ENCODE measurements at regions not wholly inside any gene's neighbourhood (a gene's known extent, or its start where the extent isn't known, plus 50 kb on each side); places are given as distances from the start of the nearest gene placed in this dataset.
"Not testable (repeated sequence)": the region's sequence is repeated elsewhere in the genome, so short reads cannot be mapped to it uniquely, and the experiment has no call there.

DNA sequence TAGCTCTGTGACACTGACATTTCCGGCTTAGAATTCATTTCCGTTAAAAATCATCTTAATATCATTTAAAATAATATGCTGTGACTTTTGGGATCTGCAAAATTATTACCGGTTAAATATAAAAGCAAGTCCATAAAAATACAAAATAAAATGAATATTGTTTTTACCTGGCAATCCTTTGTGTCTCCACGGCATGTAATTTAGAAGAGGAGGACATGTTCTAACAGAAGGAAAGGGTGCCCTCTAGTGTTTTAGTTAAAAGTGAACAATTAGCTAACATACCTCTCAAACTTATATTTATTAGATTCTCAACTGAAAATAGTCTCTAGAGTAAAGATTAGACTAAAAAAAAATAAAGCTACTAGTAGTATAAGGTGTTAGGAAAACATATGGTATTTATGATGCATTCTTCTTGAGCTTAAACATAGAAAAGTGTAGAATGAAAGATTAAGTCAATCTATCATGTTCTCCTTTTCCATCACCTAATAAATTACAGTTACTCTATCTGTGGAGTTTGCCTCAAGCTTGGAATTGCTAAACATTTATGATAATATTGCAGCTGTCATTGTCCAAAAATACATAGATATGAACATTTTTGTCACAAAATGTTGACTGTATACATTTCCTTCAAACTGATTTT lies 676.7 kb upstream of the SPRY2 start:
- H3K36me3 Mint-ChIP-seq (ENCODE audit: low read depth) = no peaks in the 10 kb centered on the region
- H3K4me1 Mint-ChIP-seq (ENCODE audit: low read depth) = no peaks in the 10 kb centered on the region
- intact Hi-C loops (cut with micrococcal nuclease) = loop anchor here (1.0 to 10.0 kb wide), 4 partner anchors 38 to 1338 kb away; partner anchors contain the start of gene SPRY2
- H3K9me3 Mint-ChIP-seq = peaks cover 13% of the 10 kb centered on the region
- H3K27me3 Mint-ChIP-seq = no peaks in the 10 kb centered on the region
- H3K27ac Mint-ChIP-seq = no peak overlapping the region
- H3K4me3 Mint-ChIP-seq = no peak overlapping the region

DNA sequence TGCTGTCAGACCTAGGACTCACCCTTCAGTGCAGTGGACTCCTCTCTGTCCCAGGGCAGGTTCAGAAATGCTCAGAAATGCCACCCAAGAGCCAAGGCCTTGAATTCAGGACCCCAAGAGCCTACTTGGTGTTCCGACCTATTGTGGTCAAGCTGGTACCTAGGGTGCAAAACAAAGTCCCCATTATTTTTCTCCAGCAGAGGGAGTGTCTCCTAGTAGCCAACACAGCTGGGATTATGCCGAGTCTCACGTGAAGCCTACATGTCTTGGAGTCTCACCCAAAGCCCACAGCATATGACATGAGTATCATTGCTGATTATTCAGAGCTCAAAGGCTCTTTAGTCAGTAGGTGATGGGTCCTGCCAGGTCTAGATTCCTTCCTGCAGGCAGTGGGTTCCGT lies 671.1 kb upstream of the SPRY2 start:
- intact Hi-C loops (cut with micrococcal nuclease) = loop anchor here (10.0 kb wide), 2 partner anchors 667 to 1237 kb away; partner anchors contain the start of gene SPRY2
- H3K4me3 Mint-ChIP-seq = no peak overlapping the region

DNA sequence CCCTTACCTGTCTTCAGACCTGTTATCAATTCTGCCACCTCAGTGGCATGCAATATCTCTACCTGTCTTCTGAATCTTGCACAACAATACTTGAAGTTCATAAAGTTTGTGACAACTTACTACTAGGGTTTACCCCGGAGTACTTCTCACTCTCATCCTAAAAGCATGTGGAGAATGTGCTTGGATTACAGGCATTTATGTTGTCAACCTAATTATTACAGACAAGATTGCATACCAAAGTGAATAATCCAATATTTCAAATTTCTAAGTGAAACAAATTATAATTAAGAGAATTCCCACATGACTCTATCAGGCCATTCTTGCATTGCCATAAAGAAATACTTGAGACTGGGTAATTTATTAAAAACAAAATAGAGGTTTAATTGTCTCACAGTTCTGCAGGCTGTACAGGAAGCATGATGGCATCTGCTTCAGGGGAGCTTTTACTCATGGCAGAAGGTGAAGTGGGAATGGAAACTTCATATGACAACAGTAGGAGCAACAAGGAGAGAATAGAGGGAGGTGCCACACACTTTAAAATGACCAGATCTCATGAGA lies 661.0 kb upstream of the SPRY2 start:
- H3K27ac Mint-ChIP-seq = no peak overlapping the region
- intact Hi-C loops (cut with micrococcal nuclease) = no loop called here
- H3K36me3 Mint-ChIP-seq (ENCODE audit: low read depth) = no peaks in the 10 kb centered on the region
- H3K27me3 Mint-ChIP-seq = no peaks in the 10 kb centered on the region
- no peak overlapping the region for H3K4me3 Mint-ChIP-seq
- H3K9me3 Mint-ChIP-seq = peaks cover 29% of the 10 kb centered on the region
- H3K4me1 Mint-ChIP-seq (ENCODE audit: low read depth) = no peaks in the 10 kb centered on the region

More for the DNA sequence above, 671.1 kb upstream of the SPRY2 start:
- peaks cover 23% of the 10 kb centered on the region for H3K9me3 Mint-ChIP-seq
- H3K4me1 Mint-ChIP-seq (ENCODE audit: low read depth) = no peaks in the 10 kb centered on the region
- H3K27me3 Mint-ChIP-seq = no peaks in the 10 kb centered on the region
- no peaks in the 10 kb centered on the region for H3K36me3 Mint-ChIP-seq (ENCODE audit: low read depth)
- H3K27ac Mint-ChIP-seq = no peak overlapping the region

DNA sequence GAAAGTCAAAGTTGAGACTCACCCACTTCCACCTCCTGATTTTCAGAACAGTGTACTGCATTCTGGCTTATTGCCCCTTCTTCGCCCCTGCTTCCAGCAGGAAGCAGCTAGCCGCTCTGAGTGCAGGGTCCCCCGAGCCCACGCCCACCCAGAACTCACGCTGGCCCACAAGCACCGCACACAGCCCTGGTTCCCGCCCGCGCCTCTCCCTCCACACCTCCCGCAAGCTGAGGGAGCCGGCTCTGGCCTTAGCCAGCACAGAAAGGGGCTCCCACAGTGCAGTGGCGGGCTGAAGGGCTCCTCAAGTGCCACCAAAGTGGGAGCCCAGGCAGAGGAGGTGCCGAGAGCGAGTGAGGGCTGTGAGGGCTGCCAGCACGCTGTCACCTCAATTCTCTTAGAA lies 657.7 kb upstream of the SPRY2 start:
- intact Hi-C loops (cut with micrococcal nuclease); H3K27ac Mint-ChIP-seq; H3K36me3 Mint-ChIP-seq (ENCODE audit: low read depth); H3K4me1 Mint-ChIP-seq (ENCODE audit: low read depth); H3K27me3 Mint-ChIP-seq; H3K4me3 Mint-ChIP-seq: not testable (repeated sequence)
- peaks cover 29% of the 10 kb centered on the region for H3K9me3 Mint-ChIP-seq

DNA sequence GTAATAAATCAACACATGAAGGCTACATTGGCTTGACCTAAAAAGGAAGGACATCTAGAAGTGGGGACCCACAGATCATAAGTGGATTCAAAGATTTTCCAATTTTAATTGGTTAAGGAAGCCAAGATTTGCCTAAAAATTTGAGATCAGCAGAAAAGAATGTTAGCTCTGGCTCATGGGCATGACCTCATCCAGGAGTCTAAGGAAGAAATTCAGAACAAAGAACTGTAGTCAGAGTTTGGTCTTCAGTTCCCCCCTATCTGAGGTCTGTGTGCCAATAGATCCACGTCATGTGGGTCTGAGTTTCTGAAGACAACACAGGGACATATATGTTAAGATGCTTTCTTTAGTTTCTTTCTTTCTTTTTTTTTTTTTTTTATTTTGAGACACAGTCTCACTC lies 648.8 kb upstream of the SPRY2 start:
- intact Hi-C loops (cut with micrococcal nuclease) = no loop called here
- H3K4me1 Mint-ChIP-seq (ENCODE audit: low read depth) = peaks cover 6% of the 10 kb centered on the region
- H3K27ac Mint-ChIP-seq = no peak overlapping the region
- no peaks in the 10 kb centered on the region for H3K36me3 Mint-ChIP-seq (ENCODE audit: low read depth)
- H3K9me3 Mint-ChIP-seq = peaks cover 48% of the 10 kb centered on the region
- H3K4me3 Mint-ChIP-seq = no peak overlapping the region
- H3K27me3 Mint-ChIP-seq = peaks cover 3% of the 10 kb centered on the region

DNA sequence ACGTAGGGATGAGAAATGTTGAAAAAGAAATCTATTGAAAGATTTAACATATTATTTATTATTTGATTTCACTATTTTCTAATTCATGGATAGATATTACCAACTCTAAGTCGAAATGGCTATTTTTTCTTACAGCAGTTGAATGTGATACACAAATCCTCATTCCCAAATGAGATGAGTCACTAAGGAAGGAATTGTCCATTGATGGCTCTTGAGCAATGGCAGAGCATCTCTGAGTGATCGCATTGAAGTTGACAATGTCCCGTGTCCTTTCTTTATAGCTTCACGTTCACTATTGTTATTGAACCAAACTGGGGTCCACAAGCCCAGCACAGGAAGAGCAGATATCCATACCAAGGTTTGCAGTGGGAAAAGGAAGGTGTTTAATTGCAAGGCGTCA lies 648.3 kb upstream of the SPRY2 start:
- Mint-ChIP-seq H3K9me3 (peaks cover 50% of the 10 kb centered on the region), H3K4me3 (no peak overlapping the region), H3K4me1 (ENCODE audit: low read depth) (peaks cover 6% of the 10 kb centered on the region), H3K27ac (no peak overlapping the region), H3K27me3 (peaks cover 3% of the 10 kb centered on the region), H3K36me3 (ENCODE audit: low read depth) (no peaks in the 10 kb centered on the region)
- intact Hi-C loops (cut with micrococcal nuclease) = no loop called here

DNA sequence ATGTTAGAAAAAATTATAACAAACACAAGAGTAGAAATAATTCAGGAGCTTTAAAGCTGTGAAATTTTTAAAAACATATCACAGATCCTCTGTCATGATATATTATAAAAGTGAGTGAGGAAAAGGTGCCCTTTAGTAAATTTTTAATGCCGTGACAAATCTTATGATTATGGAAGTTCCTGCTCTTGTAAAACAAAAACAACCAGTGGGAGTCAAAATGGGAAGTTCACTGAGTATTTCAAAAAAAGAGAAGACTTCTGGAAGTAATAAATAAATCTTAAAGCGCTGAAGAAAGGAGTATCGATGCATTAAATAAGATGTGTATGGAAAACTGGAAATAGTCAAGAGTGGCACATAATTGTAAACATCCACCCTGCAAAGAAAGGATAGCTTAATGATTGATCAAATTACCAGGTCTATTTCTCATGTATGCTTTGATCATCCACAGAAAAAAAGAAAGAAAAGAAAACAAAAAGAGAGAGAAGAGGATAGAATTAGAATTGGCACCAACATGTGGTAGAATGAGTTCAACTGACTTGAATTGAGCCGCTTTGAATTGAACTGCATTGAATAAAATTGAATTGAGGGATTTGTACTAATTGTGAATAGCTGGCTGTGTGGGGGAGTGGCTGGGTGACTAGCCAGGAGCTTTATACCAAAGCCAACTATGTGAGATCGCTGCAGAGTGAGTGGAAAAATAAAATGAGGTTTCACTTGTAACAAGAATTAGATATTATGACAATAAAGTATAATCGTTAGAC lies 647.6 kb upstream of the SPRY2 start:
- peaks cover 6% of the 10 kb centered on the region for H3K4me1 Mint-ChIP-seq (ENCODE audit: low read depth)
- H3K36me3 Mint-ChIP-seq (ENCODE audit: low read depth) = no peaks in the 10 kb centered on the region
- H3K27ac Mint-ChIP-seq = no peak overlapping the region

DNA sequence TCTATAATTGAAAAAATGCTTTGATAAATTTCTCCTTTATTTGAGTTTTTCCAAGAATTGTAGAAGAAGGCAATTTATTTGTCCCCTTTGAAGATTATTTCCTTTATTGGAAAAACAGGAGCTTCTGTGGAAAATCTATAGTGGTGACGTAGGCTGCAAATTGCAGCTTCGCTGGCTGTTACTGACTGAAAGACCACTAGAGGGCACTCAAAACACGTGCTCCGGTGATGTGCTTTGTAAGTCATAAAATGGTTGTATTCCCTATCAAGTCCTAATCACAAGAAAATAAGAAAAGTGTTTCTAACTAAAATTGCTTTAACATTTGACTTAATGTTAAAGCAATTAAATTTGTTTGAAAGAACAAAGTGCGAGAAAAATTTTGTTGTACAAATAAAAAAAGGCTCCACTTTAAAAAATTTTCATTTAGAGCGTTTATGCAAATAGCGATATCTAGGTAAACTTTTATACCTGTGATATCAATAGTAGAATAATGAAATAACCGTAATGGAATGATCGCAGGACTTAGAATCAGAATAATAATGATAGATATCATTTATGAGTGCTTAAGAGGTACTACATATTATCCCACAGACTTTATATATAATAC lies 638.2 kb upstream of the SPRY2 start:
- Mint-ChIP-seq H3K4me1 (ENCODE audit: low read depth) (no peaks in the 10 kb centered on the region), H3K27ac (no peak overlapping the region), H3K9me3 (peaks cover 10% of the 10 kb centered on the region), H3K27me3 (no peaks in the 10 kb centered on the region), H3K4me3 (no peak overlapping the region), H3K36me3 (ENCODE audit: low read depth) (no peaks in the 10 kb centered on the region)
- intact Hi-C loops (cut with micrococcal nuclease) = loop anchor here (1.0 kb wide), 1 partner anchor 38 kb away; no protein-coding TSS in a partner anchor

More for the DNA sequence above, 647.6 kb upstream of the SPRY2 start:
- no peak overlapping the region for H3K4me3 Mint-ChIP-seq
- H3K9me3 Mint-ChIP-seq = peaks cover 50% of the 10 kb centered on the region
- intact Hi-C loops (cut with micrococcal nuclease) = no loop called here
- H3K27me3 Mint-ChIP-seq = peaks cover 3% of the 10 kb centered on the region

DNA sequence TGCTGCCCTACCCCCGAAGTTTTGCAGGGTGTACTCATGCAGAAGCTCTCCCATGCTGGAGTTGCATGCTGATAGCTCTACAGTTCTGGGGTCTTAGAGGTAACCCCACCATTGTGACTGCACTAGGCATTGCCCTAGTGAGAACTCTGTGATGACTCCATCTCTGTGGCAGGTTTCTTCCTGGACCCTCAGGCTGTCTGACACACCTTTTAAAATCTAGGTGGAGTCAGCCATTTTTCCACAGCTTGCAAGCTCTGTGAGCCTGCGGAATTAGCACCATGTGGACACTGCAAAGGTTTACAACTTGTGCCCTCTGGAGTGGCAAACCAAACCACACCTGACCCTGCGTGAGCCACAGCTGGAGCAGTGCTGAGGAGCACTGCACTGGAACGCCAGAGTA lies 636.2 kb upstream of the SPRY2 start:
- Mint-ChIP-seq H3K27me3 (no peaks in the 10 kb centered on the region), H3K27ac (no peak overlapping the region), H3K4me1 (ENCODE audit: low read depth) (no peaks in the 10 kb centered on the region), H3K4me3 (no peak overlapping the region), H3K36me3 (ENCODE audit: low read depth) (no peaks in the 10 kb centered on the region), H3K9me3 (peaks cover 10% of the 10 kb centered on the region)
- intact Hi-C loops (cut with micrococcal nuclease) = no loop called here

DNA sequence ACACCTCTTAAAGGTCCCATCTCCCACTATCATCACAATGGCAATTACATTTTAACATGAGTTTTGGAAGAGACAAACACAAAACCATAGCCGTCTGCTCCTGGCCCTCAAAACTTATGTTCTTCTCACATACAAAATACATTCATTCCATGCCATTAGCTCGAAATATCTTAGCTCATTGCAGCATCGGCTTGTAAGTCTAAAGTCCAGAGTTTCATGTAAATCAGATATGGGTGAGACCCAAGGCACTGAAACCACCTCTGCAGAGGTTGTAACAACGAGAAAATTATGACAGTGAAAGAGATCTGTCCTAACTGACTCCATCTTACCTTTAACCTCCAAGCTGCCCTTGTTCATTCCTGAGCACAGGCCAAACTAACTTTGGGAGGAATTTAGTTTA lies 635.0 kb upstream of the SPRY2 start:
- Mint-ChIP-seq H3K4me1 (ENCODE audit: low read depth) (no peaks in the 10 kb centered on the region), H3K4me3 (no peak overlapping the region), H3K36me3 (ENCODE audit: low read depth) (no peaks in the 10 kb centered on the region), H3K27me3 (no peaks in the 10 kb centered on the region), H3K27ac (no peak overlapping the region), H3K9me3 (peaks cover 5% of the 10 kb centered on the region)
- intact Hi-C loops (cut with micrococcal nuclease) = no loop called here

DNA sequence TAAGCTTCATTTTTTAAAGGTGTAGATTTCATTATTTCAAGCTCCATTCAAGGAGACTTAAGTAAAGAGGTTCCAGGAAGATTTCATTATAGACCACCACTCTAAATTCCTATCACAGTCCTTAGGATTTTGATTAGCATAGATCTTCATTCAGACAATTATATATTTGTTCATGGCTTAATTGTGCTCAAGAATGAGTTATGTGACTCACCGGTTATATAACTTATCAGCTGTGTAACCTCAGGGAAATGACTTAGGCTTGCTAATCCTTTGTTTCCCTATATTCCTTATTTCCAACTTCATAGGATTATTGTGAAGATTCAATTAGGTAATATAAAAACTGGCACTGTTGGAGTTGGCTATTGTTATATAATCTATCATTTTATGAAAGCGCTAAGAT lies 632.8 kb upstream of the SPRY2 start:
- Mint-ChIP-seq H3K27me3 (no peaks in the 10 kb centered on the region), H3K4me1 (ENCODE audit: low read depth) (no peaks in the 10 kb centered on the region), H3K27ac (no peak overlapping the region), H3K4me3 (no peak overlapping the region), H3K36me3 (ENCODE audit: low read depth) (no peaks in the 10 kb centered on the region), H3K9me3 (no peaks in the 10 kb centered on the region)
- intact Hi-C loops (cut with micrococcal nuclease) = no loop called here

DNA sequence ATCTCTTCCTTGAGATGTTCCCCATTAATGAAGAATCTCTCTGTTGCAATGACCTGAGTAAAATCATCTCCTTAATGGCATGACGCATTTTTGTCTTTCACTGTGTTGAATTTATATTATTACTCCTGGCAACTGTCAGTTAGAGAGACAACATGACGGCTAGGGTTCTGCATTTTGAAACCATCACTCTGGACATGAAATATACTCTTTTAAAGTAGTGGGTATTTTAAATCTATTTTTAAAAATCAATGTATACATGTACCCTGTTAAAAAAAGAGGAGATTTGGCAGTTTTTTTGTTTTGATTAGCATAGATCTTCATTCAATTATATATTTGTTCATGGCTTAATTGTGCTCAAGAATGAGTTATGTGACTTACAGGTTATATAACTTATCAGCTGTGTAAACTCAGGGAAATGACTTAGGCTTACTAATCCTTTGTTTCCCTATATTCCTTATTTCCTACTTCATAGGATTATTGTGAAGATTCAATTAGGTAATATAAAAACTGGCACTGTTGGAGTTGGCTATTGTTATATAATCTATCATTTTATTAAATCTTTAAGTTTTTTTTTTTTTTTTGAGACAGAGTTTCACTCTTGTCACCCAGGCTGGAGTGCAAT lies 632.0 kb upstream of the SPRY2 start:
- no peaks in the 10 kb centered on the region for H3K9me3 Mint-ChIP-seq
- intact Hi-C loops (cut with micrococcal nuclease) = no loop called here
- H3K36me3 Mint-ChIP-seq (ENCODE audit: low read depth) = no peaks in the 10 kb centered on the region
- no peak overlapping the region for H3K27ac Mint-ChIP-seq
- H3K4me1 Mint-ChIP-seq (ENCODE audit: low read depth) = no peaks in the 10 kb centered on the region
- H3K4me3 Mint-ChIP-seq = no peak overlapping the region
- H3K27me3 Mint-ChIP-seq = no peaks in the 10 kb centered on the region

DNA sequence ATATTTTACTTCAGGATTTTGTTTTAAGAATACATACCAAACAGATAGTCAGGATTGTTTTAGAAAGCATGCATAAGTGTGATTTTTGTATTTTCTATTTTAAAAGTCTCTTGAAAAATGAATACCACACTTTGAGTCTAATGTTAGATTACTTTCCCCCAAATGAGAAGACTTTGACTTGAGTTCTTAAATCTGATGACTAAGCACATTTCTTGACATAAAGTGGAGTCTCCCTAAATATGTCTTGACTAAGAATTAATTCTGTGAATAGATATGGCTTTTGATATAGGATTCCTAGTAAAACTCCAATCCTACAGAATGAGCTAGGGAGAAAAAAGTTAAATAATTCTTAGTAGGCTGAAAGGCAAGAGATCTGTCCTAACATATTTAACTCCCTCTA lies 624.2 kb upstream of the SPRY2 start:
- Mint-ChIP-seq H3K36me3 (ENCODE audit: low read depth) (no peaks in the 10 kb centered on the region), H3K4me1 (ENCODE audit: low read depth) (peaks cover 9% of the 10 kb centered on the region), H3K9me3 (no peaks in the 10 kb centered on the region), H3K27ac (no peak overlapping the region), H3K27me3 (no peaks in the 10 kb centered on the region), H3K4me3 (no peak overlapping the region)
- intact Hi-C loops (cut with micrococcal nuclease) = no loop called here

DNA sequence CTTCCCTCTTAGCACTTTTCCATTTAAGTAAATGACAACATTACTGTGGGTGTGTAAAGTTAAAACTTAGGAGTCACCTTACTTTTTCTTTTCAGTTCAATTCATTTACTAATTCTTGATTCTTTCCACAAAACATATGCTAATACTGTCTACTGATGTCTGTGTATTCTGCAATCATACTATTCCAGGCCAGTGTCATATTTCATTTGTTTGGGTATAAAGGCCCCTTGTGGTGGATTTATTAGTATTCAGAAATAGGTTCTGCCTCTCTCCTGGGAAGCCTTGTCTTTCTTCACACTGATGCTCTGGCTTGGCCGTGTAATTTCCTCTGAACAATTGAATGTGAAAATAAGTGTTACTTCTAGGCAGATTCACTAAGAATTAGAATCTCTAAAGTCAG lies 621.9 kb upstream of the SPRY2 start:
- intact Hi-C loops (cut with micrococcal nuclease) = no loop called here
- H3K27me3 Mint-ChIP-seq = no peaks in the 10 kb centered on the region
- H3K4me1 Mint-ChIP-seq (ENCODE audit: low read depth) = peaks cover 9% of the 10 kb centered on the region
- no peak overlapping the region for H3K4me3 Mint-ChIP-seq
- no peaks in the 10 kb centered on the region for H3K36me3 Mint-ChIP-seq (ENCODE audit: low read depth)
- H3K9me3 Mint-ChIP-seq = no peaks in the 10 kb centered on the region
- no peak overlapping the region for H3K27ac Mint-ChIP-seq

All from dendritic cell treated with granulocyte-macrophage colony-stimulating factor and Interleukin-4, amounts not matched to agents 40 ng/mL and 50 ng/mL, for 4 days (primary cell).